ENCODE measurements at regions not wholly inside any gene's neighbourhood (a gene's known extent, or its start where the extent isn't known, plus 50 kb on each side); places are given as distances from the start of the nearest gene placed in this dataset.
"Not testable (repeated sequence)": the region's sequence is repeated elsewhere in the genome, so short reads cannot be mapped to it uniquely, and the experiment has no call there.

GRCh38 chr3:36065321-36065720, 315.0 kb upstream of the STAC start:
- DNase-seq (ENCODE audit: low read depth in 1 of 2, low spot score in 2 of 2), result no peak
- Histone ChIP-seq H3K9me3 (replicated peaks) (no peaks in the 10 kb centered on the region), H3K27ac (no peak overlapping the region), H3K4me3 (no peak overlapping the region), H3K36me3 (no peaks in the 10 kb centered on the region), H3K4me1 (replicated peaks) (no peaks in the 10 kb centered on the region), H3K27me3 (replicated peaks) (no peaks in the 10 kb centered on the region)

GRCh38 chr3:36075491-36075890, 304.8 kb upstream of the STAC start:
- Histone ChIP-seq H3K27ac (no peak overlapping the region), H3K9me3 (replicated peaks) (no peaks in the 10 kb centered on the region), H3K27me3 (replicated peaks) (no peaks in the 10 kb centered on the region), H3K4me1 (replicated peaks) (no peaks in the 10 kb centered on the region), H3K4me3 (no peak overlapping the region), H3K36me3 (no peaks in the 10 kb centered on the region)
- DNase-seq (ENCODE audit: low read depth in 1 of 2, low spot score in 2 of 2), result no peak

- Histone ChIP-seq H3K4me3 (no peak overlapping the region), H3K9me3 (replicated peaks) (no peaks in the 10 kb centered on the region), H3K36me3 (no peaks in the 10 kb centered on the region), H3K27ac (no peak overlapping the region), H3K27me3 (replicated peaks) (no peaks in the 10 kb centered on the region), H3K4me1 (replicated peaks) (no peaks in the 10 kb centered on the region)
- no peak for DNase-seq (ENCODE audit: low read depth in 1 of 2, low spot score in 2 of 2)
Measured at GRCh38 chr3:36077320-36077719, 303.0 kb upstream of the STAC start.

GRCh38 chr3:36082958-36083357, 297.3 kb upstream of the STAC start:
- not testable (repeated sequence) for DNase-seq (ENCODE audit: low read depth in 1 of 2, low spot score in 2 of 2); H3K4me3 ChIP-seq; H3K36me3 ChIP-seq; H3K27ac ChIP-seq; H3K9me3 ChIP-seq (replicated peaks); H3K27me3 ChIP-seq (replicated peaks); H3K4me1 ChIP-seq (replicated peaks)

- H3K9me3 ChIP-seq (replicated peaks), result no peaks in the 10 kb centered on the region
- H3K27ac ChIP-seq, result no peak overlapping the region
- H3K27me3 ChIP-seq (replicated peaks), result no peaks in the 10 kb centered on the region; the same call in 1 of the 2 replicates
- no peak overlapping the region for H3K4me3 ChIP-seq
- no peaks in the 10 kb centered on the region for H3K4me1 ChIP-seq (replicated peaks)
- DNase-seq (ENCODE audit: low read depth in 1 of 2, low spot score in 2 of 2), result no peak
- H3K36me3 ChIP-seq, result no peaks in the 10 kb centered on the region
Measured at GRCh38 chr3:36095238-36095637, 285.1 kb upstream of the STAC start.

- Histone ChIP-seq H3K4me3 (no peak overlapping the region), H3K27me3 (replicated peaks) (no peaks in the 10 kb centered on the region; the same call in 1 of the 2 replicates), H3K9me3 (replicated peaks) (no peaks in the 10 kb centered on the region), H3K27ac (no peak overlapping the region), H3K36me3 (no peaks in the 10 kb centered on the region), H3K4me1 (replicated peaks) (no peaks in the 10 kb centered on the region)
- DNase-seq (ENCODE audit: low read depth in 1 of 2, low spot score in 2 of 2), result no peak
Measured at GRCh38 chr3:36097209-36097608, 283.1 kb upstream of the STAC start.

- DNase-seq (ENCODE audit: low read depth in 1 of 2, low spot score in 2 of 2), result no peak
- no peaks in the 10 kb centered on the region for H3K36me3 ChIP-seq
- no peaks in the 10 kb centered on the region for H3K9me3 ChIP-seq (replicated peaks)
- H3K4me3 ChIP-seq, result no peak overlapping the region
- H3K4me1 ChIP-seq (replicated peaks), result no peaks in the 10 kb centered on the region
- H3K27ac ChIP-seq, result no peak overlapping the region
- H3K27me3 ChIP-seq (replicated peaks), result no peaks in the 10 kb centered on the region
Measured at GRCh38 chr3:36114353-36114752, 266.0 kb upstream of the STAC start.

GRCh38 chr3:36124118-36124796, 256.0 kb upstream of the STAC start:
- Histone ChIP-seq H3K36me3 (no peaks in the 10 kb centered on the region), H3K27ac (no peak overlapping the region), H3K4me1 (replicated peaks) (no peaks in the 10 kb centered on the region), H3K27me3 (replicated peaks) (no peaks in the 10 kb centered on the region), H3K4me3 (no peak overlapping the region), H3K9me3 (replicated peaks) (no peaks in the 10 kb centered on the region)
- DNase-seq (ENCODE audit: low read depth in 1 of 2, low spot score in 2 of 2), result peak in 1 of 2 experiments; percentile 21

GRCh38 chr3:36132214-36132613, 248.1 kb upstream of the STAC start:
- Histone ChIP-seq H3K9me3 (replicated peaks) (no peaks in the 10 kb centered on the region), H3K36me3 (no peaks in the 10 kb centered on the region)
- DNase-seq (ENCODE audit: low read depth in 1 of 2, low spot score in 2 of 2), result no peak

GRCh38 chr3:36135863-36136262, 244.4 kb upstream of the STAC start:
- H3K4me1 ChIP-seq (replicated peaks), result no peaks in the 10 kb centered on the region
- DNase-seq (ENCODE audit: low read depth in 1 of 2, low spot score in 2 of 2), result no peak
- H3K27ac ChIP-seq, result no peak overlapping the region
- H3K4me3 ChIP-seq, result no peak overlapping the region
- no peaks in the 10 kb centered on the region for H3K27me3 ChIP-seq (replicated peaks)
- H3K9me3 ChIP-seq (replicated peaks), result no peaks in the 10 kb centered on the region
- H3K36me3 ChIP-seq, result no peaks in the 10 kb centered on the region

More at GRCh38 chr3:36132214-36132613, 248.1 kb upstream of the STAC start:
- Histone ChIP-seq H3K4me3 (no peak overlapping the region), H3K27me3 (replicated peaks) (no peaks in the 10 kb centered on the region), H3K27ac (no peak overlapping the region), H3K4me1 (replicated peaks) (no peaks in the 10 kb centered on the region)

- Histone ChIP-seq H3K27ac (no peak overlapping the region), H3K36me3 (no peaks in the 10 kb centered on the region), H3K4me1 (replicated peaks) (no peaks in the 10 kb centered on the region), H3K9me3 (replicated peaks) (no peaks in the 10 kb centered on the region), H3K27me3 (replicated peaks) (no peaks in the 10 kb centered on the region), H3K4me3 (no peak overlapping the region)
- DNase-seq (ENCODE audit: low read depth in 1 of 2, low spot score in 2 of 2), result no peak
Measured at GRCh38 chr3:36142746-36143145, 237.6 kb upstream of the STAC start.

GRCh38 chr3:36146404-36146803, 233.9 kb upstream of the STAC start:
- Histone ChIP-seq H3K4me1 (replicated peaks) (no peaks in the 10 kb centered on the region), H3K36me3 (no peaks in the 10 kb centered on the region), H3K9me3 (replicated peaks) (no peaks in the 10 kb centered on the region), H3K4me3 (no peak overlapping the region), H3K27ac (no peak overlapping the region), H3K27me3 (replicated peaks) (no peaks in the 10 kb centered on the region)
- no peak for DNase-seq (ENCODE audit: low read depth in 1 of 2, low spot score in 2 of 2)

GRCh38 chr3:36147934-36148558, 232.3 kb upstream of the STAC start:
- no peaks in the 10 kb centered on the region for H3K9me3 ChIP-seq (replicated peaks)
- DNase-seq (ENCODE audit: low read depth in 1 of 2, low spot score in 2 of 2), result no peak
- H3K27me3 ChIP-seq (replicated peaks), result no peaks in the 10 kb centered on the region
- H3K36me3 ChIP-seq, result no peaks in the 10 kb centered on the region
- H3K4me3 ChIP-seq, result no peak overlapping the region
- no peak overlapping the region for H3K27ac ChIP-seq
- H3K4me1 ChIP-seq (replicated peaks), result no peaks in the 10 kb centered on the region

GRCh38 chr3:36149447-36149865, 230.8 kb upstream of the STAC start:
- Histone ChIP-seq H3K36me3 (no peaks in the 10 kb centered on the region), H3K9me3 (replicated peaks) (no peaks in the 10 kb centered on the region), H3K4me1 (replicated peaks) (no peaks in the 10 kb centered on the region), H3K4me3 (no peak overlapping the region), H3K27me3 (replicated peaks) (no peaks in the 10 kb centered on the region), H3K27ac (no peak overlapping the region)
- DNase-seq (ENCODE audit: low read depth in 1 of 2, low spot score in 2 of 2), result no peak
